Activated CD4-positive, alpha-beta T cell treated with anti-CD3 and anti-CD28 coated beads for 4 hours (primary cell): ENCODE measurements at regions not wholly inside any gene's neighbourhood (a gene's known extent, or its start where the extent isn't known, plus 50 kb on each side); places are given as distances from the start of the nearest gene placed in this dataset.
"Not testable (repeated sequence)": the region's sequence is repeated elsewhere in the genome, so short reads cannot be mapped to it uniquely, and the experiment has no call there.

Experiments used
- DNase-seq, 2 donors: peaks; one replicate each; pipeline ENCODE4 v3.0.0-alpha.2; 2020

DNA sequence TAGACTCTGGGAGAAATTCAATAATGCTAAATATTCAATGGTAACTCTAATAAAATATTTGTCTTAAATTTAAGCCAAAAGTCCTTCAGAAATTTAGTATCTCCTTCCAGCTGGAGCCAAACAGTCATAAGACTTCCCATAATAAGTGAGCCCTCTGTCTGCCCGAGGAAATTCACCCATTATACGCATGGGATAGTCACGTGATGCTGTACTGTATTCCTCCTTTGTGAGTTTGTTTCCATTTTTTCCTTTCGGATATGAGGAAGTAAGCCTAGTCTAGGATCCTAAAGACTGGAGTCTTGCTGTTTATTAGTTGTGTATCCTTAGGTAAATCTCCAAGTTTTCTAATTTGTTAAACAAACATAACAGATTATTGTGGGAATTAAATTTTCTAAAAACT is 110.4 kb upstream of the PLAAT1 start:
- no peak for DNase-seq

DNA sequence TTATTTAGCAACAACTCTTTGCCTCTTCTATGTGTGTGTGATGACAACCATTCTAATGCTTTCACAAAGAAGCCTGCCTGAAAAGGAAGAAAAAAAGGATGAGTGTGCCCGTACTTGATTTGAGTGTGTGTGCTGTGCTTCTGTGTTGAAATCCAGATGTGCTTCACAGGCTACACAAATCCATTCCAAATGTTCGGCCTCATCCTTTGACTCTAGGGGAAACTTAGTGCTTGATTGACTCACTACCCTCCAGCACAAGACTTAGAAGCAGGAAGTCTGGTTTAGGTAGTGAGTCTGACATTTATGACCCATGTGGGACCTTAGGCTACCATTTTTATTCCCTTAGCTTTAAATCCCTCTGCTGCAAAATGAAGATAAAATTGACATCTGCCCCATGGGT is 108.8 kb upstream of the PLAAT1 start:
- no peak for DNase-seq

DNA sequence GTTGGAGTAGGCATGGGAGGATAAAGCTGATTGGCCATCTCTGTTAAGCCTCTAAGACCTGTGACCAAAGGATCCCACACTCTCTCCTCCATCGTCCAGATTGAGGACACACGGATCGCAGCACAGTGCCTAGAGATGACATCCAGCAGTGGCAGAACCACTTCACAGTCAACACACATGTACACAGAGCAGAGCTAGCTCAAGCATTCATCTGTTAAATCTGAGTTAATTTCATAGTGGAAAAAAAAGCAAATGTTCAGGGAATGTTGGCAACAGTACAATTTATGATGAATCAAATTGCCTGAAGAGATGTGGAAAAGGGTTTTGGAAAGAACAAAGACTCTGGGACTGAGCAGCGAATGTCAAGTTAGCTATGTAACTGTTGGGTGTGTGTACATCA is 108.1 kb upstream of the PLAAT1 start:
- DNase-seq = no peak

DNA sequence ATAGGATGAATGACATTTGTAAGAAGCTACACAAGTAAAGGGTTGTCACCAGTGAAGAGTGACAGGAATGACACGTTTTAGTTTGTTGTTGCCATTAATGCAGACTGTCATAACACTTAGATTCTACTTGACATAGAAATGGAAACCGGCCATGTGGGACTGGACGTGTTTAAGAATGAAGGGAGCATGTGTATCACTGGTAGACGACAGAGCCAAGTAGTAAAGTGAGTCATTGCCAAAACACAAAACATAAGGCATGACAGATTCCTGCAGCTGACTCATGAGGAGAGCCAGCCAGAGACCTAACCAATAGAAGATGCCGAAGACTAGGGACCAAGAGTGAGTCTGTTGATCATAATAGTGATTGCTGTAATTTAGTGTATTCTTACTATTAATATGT is 106.2 kb upstream of the PLAAT1 start:
- no peak for DNase-seq

DNA sequence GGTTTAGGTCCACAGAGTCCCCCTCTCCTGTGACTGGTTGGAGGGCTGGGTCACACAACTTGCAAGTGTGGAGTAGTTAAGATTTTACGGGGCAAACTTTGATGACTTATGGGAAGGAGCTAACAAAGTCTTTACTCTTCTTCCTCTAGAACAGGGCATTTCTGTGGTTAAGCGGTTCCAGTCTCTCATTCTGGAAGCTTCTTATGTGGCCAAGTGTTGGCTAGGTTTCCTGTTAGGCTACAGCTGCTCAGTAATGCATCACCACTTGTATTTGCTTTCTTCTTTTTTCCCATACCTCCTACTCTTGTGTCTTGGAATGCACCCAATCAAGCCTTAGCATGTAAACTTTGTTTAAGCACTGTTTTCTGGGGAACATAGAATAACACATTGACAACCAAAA is 100.6 kb upstream of the PLAAT1 start:
- no peak for DNase-seq

DNA sequence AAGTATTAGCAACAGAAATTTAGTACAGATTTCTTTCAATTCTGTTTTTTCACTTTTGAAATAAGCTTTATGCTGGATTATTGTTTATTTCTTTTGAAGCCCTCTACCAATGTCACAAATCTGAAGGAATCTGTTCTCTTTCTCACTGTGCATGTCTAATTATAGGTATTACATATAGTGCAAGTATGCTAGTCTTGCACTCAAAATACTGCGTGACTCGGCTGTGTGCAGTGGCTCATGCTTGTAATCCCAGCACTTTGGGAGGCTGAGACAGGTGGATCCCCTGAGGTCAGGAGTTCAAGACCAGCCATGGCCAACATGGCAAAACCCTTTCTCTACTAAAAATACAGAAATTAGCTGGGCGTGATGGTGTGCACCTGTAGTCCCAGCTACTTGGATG is 95.8 kb upstream of the PLAAT1 start:
- no peak for DNase-seq

DNA sequence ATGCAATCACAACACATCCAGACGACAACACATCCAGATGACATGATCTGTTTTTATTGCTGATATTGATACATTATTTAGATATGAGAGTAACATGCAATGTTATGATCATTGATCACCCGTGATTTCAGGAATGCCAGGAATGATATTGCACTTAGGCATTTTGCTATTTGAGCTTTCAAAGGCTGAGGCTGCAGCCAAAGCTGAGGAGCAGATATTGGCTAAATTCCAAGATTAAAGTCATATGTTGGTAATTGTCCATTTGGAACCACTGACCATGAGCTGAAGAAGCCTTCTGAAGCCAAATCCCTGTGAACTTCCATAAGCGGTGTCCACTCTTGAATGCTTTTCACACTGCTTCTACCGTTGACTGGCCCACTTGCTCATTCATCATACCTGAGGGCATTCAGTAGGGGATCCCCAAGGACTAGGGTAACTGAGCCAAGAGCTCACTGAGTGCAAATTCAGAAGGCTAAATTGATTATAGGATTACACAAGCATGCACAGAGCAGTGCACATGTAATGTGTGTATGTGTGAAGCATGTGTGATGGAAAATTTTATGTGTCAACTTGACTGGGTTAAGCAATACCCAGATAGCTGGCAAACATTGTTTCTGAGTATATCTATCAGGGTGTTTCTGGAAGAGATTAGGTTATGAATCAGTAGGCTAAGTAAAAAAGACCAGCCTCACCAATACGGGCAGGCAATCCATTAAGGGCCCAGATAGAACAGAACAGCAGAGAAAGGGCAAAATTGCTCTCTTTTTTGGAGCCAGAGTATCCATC is 92.1 kb upstream of the PLAAT1 start:
- DNase-seq = no peak

DNA sequence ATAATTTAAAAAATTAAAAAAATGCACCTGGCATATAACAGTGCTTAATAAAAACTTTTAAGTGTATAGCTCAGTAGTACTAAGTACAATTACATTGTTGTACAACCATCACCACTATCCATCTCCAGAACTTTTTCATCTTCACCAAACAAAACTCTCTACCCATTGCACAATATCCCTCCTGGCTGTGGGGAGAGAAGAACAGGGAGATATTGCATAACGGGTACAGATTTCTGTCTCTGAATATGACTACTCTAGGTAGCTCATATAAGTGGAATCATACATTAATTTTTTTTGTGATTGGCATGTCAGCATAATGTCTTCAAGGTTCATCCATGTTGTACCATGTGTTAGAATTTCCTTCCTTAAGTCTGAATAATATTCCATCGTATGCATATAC is 91.0 kb upstream of the PLAAT1 start:
- DNase-seq = no peak

DNA sequence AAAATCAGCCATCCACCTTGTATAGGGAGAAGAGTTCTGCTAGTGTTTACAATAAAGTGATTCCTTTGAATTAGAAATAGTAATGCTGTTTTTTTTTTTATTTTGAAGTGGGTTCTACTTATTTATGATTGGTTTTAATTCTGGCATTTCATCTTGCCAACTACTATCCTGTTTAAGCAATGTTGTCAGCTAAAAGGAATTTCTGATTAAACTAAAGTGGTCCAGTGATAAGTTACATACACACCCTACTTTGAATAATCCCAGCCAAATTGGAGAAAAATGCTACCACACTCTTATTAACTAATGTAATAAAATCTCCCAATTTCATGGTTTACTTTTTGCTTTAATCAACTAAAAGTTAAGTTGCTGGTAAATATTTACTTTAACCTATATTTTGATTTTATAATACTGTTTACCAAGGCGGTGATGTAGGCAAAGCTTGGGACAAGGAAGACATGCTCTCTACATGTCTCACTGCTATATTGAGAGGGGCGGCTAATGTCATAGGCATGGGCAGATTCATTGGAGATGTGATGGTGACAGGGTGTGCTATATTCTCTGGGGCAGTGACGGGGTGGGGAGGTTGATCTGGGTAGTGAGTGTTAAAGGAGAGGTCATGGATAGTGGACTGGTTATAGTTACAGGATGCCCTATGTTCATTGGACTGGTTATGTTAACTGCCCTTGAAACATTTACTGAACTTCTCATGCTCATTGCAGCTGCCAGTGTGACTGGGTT is 85.8 kb upstream of the PLAAT1 start:
- not testable (repeated sequence) for DNase-seq

DNA sequence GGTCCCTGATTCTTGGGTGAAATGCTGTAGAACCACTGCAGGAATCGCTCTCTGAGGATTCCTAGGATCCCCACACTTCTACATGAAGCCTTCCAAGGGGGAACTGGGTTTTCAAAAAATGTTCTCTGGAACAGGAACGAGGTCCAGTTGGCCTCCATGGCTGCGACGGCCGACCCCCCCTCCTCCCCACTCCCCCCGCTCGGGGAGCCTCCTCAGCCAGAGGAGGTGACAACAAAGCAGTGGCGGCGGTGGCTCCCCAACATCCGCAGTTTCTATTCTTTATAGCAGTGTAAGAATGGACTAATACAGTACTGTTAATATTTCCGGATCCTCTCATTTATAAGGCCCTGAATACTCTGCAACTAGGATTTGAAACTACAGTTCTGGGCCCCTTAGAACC is 84.0 kb upstream of the PLAAT1 start:
- no peak for DNase-seq

DNA sequence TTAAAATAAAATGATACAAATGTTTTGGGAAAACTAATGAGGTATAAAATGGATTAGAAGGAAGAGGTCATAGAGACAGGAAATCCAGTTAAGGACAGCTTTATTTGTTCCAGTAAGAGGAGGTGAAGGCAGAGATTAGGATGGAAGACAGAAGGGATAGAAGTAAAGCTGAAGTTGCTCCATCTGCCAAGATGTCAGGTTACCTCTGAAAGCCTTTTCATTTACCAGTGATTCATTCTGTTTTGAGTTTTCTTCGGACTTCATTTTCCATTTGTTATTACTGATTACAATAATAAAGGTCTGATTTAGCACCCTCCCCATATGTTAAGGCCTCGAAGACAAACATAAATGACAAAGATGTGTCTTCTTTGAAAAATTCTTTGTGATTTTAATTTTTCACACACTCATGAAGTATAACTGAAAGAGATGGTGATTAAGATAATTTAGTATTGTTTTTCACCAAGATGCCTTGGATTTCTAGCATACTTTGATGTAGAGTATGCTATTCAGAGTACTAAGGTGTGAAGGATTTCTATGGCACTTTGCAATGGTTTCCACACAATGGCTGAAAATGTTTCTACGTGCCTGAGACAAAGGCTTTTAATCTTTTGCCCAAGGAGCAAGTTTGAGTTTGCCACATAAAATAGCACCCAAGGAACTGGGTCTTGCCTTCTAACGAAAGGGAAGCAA is 75.4 kb upstream of the PLAAT1 start:
- DNase-seq = no peak

DNA sequence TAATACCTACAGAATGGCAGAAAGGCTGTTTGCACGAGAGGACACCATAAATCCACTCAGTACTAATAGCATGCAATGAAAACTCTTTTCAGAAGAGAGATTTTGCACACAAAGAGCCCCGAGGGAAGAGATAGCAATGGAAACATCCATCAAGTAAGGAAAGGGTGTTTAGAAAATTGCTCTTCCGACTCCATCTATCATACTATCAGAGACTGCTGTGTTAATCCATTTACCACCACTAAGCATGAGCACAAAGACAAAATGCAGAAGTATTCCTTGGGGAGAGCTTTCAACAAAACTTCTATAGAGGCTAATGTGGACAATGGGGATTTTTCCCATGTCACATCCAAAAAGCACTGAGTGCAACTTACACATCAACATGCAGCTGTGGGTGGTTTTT is 72.1 kb upstream of the PLAAT1 start:
- no peak for DNase-seq

DNA sequence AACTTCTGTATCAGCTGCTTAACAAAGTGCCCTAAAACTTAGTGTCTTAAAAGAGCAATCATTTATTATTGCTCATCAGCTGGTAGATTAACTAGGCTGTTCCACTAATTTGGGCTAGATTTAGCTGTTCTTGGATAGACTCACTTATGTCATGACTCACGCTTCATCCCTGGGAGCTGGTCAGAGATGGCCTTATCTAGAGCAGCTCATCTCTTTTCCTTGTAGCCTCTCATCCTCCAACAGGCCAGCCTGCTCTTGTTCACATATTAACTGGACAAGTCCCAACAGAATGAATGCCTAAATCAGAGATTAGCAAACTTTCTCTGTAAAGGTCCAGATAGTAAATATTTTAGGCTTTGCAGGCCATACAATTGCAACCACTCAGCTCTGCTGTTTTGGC is 66.9 kb upstream of the PLAAT1 start:
- no peak for DNase-seq

DNA sequence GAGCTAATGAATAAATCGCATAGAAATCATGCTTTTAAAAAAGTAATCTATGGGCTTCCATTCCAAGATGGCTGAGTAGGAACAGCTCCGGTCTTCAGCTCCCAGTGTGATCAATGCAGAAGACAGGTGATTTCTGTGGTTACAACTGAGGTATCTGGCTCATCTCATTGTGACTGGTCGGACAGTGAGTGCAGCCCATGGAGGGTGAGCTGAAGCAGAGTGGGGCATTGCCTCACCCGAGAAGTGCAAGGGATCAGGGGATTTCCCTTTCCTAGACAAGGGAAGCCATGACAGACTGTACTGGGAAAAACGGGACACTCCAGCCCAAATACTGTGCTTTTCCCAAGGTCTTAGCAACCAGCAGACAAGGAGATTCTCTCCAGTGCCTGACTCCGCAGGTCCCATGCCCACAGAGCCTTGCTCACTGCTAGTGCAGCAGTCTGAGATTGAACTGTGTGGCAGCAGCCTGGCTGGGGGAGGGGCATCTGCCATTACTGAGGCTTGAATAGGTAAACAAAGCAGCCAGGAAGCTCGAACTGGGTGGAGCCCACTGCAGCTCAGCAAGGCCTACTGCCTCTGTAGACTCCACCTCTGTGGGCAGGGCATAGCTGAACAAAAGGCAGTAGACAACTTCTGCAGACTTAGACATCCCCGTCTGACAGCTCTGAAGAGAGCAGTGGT is 61.5 kb upstream of the PLAAT1 start:
- not testable (repeated sequence) for DNase-seq

DNA sequence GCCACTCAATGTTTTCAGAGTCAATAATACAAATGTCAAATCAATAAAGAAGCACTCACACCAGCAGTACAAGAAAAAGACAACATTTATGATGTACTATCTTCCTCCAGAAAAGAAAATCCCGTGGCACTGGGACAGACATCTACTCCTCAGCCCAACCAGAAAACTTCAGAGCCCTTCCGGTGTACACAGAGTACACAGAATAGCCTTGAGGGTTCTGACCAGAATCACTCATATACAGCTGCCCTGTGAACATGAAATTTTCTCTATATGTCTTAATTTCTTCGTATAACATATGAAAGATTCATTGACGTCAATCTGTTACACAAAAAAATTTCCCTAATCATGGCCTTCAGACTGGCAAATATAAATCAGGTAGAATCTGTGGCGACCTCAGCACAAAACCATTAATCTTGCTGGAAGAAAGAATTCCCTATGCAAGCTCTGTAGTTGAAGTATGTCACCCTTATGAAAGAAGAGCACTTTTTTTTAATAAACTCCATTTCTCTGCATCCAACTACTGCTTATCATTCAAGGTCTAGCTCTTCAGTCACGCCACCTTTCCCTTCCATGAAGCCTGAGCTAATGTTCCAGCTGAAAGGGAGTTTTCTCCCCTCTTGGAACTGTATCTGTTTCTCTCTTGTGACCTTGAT is 53.8 kb upstream of the PLAAT1 start:
- no peak for DNase-seq

DNA sequence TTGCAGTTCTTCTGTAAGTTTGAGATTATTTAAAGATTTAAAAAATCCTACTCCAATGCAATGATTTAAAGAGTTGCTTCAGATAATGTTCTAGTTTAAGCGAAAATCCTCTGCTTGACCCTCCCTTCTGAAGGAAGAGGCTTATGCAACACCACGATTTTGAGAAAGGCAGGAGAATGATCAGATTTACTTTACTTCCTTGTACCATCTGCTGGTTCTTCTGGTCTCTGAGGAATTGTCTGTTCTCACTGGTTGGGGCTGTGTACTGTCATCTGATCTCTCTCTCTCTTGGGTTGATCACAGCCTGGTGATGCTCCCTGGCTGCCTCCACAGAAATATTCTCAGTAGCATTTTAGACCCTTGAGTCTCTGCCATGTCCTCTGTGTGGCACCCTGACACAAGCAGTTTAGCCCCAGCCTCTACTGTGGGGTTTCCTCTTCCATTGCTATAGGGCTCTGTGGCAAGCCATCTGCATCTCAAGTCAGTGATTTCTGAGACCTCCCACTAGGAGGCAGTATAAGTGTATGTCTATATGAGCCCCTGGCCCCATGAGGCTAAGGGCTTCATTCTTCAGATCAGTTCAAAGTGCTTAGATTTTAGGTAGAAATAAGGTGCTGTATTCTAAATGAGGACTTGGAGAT is 50.8 kb upstream of the PLAAT1 start:
- no peak for DNase-seq
